Progenitor cell of endocrine pancreas (in vitro differentiated cells): ENCODE measurements at regions not wholly inside any gene's neighbourhood (a gene's known extent, or its start where the extent isn't known, plus 50 kb on each side); places are given as distances from the start of the nearest gene placed in this dataset.

Source experiments
- DNase-seq: peaks from one replicate; pipeline ENCODE4 v3.0.0; 2021; ENCODE audit warnings: low spot score; ENCODE audit not compliant: unreplicated experiment
- H3K27ac Mint-ChIP-seq: 2 replicates; pipeline ENCODE4 v1.8.0; 2021; ENCODE audit warnings: mild to moderate bottlenecking, moderate library complexity, mixed read lengths
- H3K27me3 Mint-ChIP-seq: 2 replicates; pipeline ENCODE4 v1.8.0; 2021; ENCODE audit warnings: mixed read lengths
- H3K36me3 Mint-ChIP-seq: 2 replicates; pipeline ENCODE4 v1.8.0; 2022; ENCODE audit warnings: mixed read lengths; ENCODE audit not compliant: insufficient read depth
- H3K4me1 Mint-ChIP-seq: 2 replicates; pipeline ENCODE4 v1.8.0; 2021; ENCODE audit warnings: low read depth, mixed read lengths
- H3K4me3 Mint-ChIP-seq: 2 replicates; pipeline ENCODE4 v1.8.0; 2021; ENCODE audit warnings: low read depth, mild to moderate bottlenecking, moderate library complexity, mixed read lengths
- H3K9me3 Mint-ChIP-seq: 2 replicates; pipeline ENCODE4 v1.8.0; 2021; ENCODE audit warnings: low read depth, mixed read lengths
- TF ChIP-seq, protein P1 (sequence below): fragments of 200-600 bp; sonication (generic); IDR thresholded peaks from one replicate; pipeline ENCODE4 v1.5.0; 2021; ENCODE audit warnings: antibody characterized with exemption, mild to moderate bottlenecking; ENCODE audit not compliant: unreplicated experiment

- no peaks in the 10 kb centered on the region for H3K4me1 Mint-ChIP-seq
- TF ChIP-seq, protein P1, sequence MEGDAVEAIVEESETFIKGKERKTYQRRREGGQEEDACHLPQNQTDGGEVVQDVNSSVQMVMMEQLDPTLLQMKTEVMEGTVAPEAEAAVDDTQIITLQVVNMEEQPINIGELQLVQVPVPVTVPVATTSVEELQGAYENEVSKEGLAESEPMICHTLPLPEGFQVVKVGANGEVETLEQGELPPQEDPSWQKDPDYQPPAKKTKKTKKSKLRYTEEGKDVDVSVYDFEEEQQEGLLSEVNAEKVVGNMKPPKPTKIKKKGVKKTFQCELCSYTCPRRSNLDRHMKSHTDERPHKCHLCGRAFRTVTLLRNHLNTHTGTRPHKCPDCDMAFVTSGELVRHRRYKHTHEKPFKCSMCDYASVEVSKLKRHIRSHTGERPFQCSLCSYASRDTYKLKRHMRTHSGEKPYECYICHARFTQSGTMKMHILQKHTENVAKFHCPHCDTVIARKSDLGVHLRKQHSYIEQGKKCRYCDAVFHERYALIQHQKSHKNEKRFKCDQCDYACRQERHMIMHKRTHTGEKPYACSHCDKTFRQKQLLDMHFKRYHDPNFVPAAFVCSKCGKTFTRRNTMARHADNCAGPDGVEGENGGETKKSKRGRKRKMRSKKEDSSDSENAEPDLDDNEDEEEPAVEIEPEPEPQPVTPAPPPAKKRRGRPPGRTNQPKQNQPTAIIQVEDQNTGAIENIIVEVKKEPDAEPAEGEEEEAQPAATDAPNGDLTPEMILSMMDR: no peak
- no peaks in the 10 kb centered on the region for H3K9me3 Mint-ChIP-seq
- H3K27me3 Mint-ChIP-seq: no peaks in the 10 kb centered on the region
- no peaks in the 10 kb centered on the region for H3K36me3 Mint-ChIP-seq
- no peak overlapping the region for H3K27ac Mint-ChIP-seq
- no peak for DNase-seq
- no peak overlapping the region for H3K4me3 Mint-ChIP-seq
Measured at GRCh38 chr14:96945721-96946120, 148.5 kb downstream of the VRK1 start.

- peaks cover 3% of the 10 kb centered on the region for H3K36me3 Mint-ChIP-seq
- no peak for DNase-seq
- TF ChIP-seq, protein P1: no peak
- H3K4me3 Mint-ChIP-seq: no peak overlapping the region
- no peaks in the 10 kb centered on the region for H3K27me3 Mint-ChIP-seq
- H3K27ac Mint-ChIP-seq: no peak overlapping the region
- no peaks in the 10 kb centered on the region for H3K4me1 Mint-ChIP-seq
- no peaks in the 10 kb centered on the region for H3K9me3 Mint-ChIP-seq
Measured at GRCh38 chr14:96949594-96949993, 152.4 kb downstream of the VRK1 start.

DNA sequence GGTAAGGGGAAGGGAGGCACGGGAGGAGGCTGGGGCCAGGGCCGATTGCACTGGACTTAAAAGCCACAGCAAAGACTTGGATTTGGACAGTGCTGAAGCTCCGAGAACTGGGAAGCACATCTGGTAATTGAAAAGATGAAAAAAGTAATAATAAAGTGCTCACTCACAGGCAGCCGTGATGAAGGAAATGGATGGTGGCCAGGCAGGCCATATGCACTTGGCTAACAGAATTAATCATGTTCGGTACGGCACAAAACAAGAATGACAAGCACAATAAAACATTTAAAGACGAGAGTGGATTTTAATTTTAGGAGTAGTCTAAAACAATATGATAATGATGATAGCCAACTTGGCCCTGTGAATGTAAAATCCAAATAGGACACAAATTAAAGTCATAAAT, 154.3 kb downstream of the VRK1 start:
- TF ChIP-seq, protein P1: no peak
- no peak for DNase-seq
- Mint-ChIP-seq H3K27ac (no peak overlapping the region), H3K9me3 (no peaks in the 10 kb centered on the region), H3K27me3 (no peaks in the 10 kb centered on the region), H3K36me3 (peaks cover 3% of the 10 kb centered on the region), H3K4me3 (no peak overlapping the region), H3K4me1 (no peaks in the 10 kb centered on the region)

DNA sequence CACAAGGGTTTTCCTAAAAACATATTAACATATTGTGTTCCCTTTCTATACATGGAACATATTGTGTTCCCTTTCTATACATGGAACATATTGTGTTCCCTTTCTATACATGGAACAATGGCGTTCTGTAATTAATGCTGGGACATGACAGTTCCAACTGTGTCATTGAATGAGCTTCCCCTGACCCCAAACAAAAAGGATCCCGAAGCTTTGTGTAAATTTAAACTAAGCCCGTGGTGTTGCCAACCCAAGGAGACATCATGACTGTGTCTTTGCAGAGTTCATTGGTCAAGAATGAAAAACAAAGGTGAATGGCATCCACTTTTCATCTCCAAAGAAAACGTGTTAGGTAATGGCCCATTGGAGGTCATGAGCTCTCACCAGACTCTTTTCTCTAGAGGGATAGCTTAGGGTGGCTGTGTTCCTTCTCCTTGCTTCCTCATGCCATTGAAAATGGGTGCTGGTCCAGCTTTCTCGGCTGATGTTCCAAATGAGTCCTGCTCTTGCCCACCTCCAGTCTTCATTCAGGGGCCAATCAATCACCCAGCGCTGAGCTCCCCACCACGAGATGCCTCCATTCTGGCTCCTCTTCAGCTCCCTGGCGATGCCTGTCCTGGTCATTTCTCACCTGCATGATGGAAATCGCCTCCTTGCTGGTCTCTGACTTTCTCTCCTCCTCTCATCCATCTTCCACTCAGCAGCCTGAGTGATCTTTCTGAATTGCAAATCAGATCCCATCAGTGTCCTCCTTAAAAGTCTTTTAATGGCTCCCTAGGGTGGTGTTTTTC, 156.1 kb downstream of the VRK1 start:
- H3K36me3 Mint-ChIP-seq: peaks cover 3% of the 10 kb centered on the region
- TF ChIP-seq, protein P1: no peak
- no peak for DNase-seq
- no peak overlapping the region for H3K4me3 Mint-ChIP-seq
- no peaks in the 10 kb centered on the region for H3K9me3 Mint-ChIP-seq
- peaks cover 3% of the 10 kb centered on the region for H3K27me3 Mint-ChIP-seq
- no peaks in the 10 kb centered on the region for H3K4me1 Mint-ChIP-seq
- H3K27ac Mint-ChIP-seq: no peak overlapping the region

- Mint-ChIP-seq H3K27ac (no peak overlapping the region), H3K9me3 (no peaks in the 10 kb centered on the region)
- TF ChIP-seq, protein P1: no peak
Measured at GRCh38 chr14:96953875-96954185, 156.6 kb downstream of the VRK1 start.

More at GRCh38 chr14:96953875-96954185, 156.6 kb downstream of the VRK1 start:
- Mint-ChIP-seq H3K36me3 (peaks cover 3% of the 10 kb centered on the region), H3K4me3 (no peak overlapping the region), H3K27me3 (peaks cover 3% of the 10 kb centered on the region), H3K4me1 (no peaks in the 10 kb centered on the region)
- no peak for DNase-seq
